ENCODE measurements at regions not wholly inside any gene's neighbourhood (a gene's known extent, or its start where the extent isn't known, plus 50 kb on each side); places are given as distances from the start of the nearest gene placed in this dataset.
"Not testable (repeated sequence)": the region's sequence is repeated elsewhere in the genome, so short reads cannot be mapped to it uniquely, and the experiment has no call there.

DNA sequence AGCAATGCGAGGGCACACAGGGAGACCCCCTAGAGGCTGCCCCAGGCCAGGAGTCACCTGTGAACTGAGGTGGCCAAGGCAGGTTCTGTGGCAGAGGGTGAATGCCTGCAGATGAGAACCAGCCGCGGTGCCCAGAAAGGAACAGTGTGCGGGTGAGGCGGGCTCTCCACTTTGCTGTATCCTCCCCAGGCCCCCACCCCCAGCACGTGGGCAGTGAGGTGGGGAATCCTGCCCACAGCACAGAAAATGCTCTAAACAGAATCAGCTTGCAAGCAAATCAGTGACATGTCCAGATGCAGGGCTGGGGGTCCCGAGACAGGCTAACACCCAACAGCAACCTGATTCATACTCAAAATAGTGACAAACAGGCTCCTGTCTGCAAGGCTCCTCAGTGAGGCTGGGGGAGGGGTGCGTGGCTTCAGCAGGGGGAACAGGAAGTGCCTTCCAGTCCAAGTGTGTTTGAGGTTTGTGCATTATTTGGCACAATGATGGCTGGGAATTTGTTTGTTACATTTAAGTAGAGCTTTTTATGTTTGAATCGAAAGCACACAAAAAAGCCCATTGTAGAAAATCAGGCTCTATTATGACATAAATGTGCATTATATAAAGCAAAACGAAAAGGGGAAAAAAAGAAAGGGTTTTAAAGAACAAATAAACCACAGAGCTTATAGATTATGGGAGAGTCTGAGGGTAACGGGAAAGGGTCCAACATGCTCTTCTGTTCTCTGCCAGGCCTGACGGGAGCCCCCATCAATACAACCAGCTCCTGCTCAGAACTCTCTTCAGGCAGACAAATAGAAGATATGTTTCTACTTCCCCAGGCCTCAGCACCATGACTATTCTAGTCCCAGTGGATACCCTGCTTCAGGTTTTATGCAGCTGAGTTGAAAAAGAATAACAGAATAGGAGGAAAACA is 201.3 kb downstream of the HSD17B3 start:
- intact Hi-C loops (cut with DNase I), result no loop called here
- no peak for DNase-seq
- 59 to 74% methylated on average over 12 of the region's 12 CpGs for WGBS, 2 donors

GRCh38 chr9:96090630-96091029 is 211.3 kb downstream of the HSD17B3 start:
- intact Hi-C loops (cut with DNase I); H3K36me3 ChIP-seq; H3K4me1 ChIP-seq; H3K27ac ChIP-seq; H3K9me3 ChIP-seq; DNase-seq; H3K27me3 ChIP-seq; H3K4me3 ChIP-seq (replicated peaks in 1 of 3): not testable (repeated sequence)
- 82 to 88% methylated on average over 2 of the region's 2 CpGs for WGBS, 2 donors

More for the DNA sequence above, 201.3 kb downstream of the HSD17B3 start:
- H3K4me3 ChIP-seq (replicated peaks in 1 of 3), result no peak overlapping the region
- no peaks in the 10 kb centered on the region for H3K9me3 ChIP-seq
- no peaks in the 10 kb centered on the region for H3K36me3 ChIP-seq
- no peaks in the 10 kb centered on the region for H3K27me3 ChIP-seq
- no peaks in the 10 kb centered on the region for H3K4me1 ChIP-seq
- no peak for TF ChIP-seq POLR2A (IDR thresholded peaks at IDR 0.05)
- TF ChIP-seq, protein P1, sequence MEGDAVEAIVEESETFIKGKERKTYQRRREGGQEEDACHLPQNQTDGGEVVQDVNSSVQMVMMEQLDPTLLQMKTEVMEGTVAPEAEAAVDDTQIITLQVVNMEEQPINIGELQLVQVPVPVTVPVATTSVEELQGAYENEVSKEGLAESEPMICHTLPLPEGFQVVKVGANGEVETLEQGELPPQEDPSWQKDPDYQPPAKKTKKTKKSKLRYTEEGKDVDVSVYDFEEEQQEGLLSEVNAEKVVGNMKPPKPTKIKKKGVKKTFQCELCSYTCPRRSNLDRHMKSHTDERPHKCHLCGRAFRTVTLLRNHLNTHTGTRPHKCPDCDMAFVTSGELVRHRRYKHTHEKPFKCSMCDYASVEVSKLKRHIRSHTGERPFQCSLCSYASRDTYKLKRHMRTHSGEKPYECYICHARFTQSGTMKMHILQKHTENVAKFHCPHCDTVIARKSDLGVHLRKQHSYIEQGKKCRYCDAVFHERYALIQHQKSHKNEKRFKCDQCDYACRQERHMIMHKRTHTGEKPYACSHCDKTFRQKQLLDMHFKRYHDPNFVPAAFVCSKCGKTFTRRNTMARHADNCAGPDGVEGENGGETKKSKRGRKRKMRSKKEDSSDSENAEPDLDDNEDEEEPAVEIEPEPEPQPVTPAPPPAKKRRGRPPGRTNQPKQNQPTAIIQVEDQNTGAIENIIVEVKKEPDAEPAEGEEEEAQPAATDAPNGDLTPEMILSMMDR (IDR thresholded peaks at IDR 0.05), result no peak
- H3K27ac ChIP-seq, result no peak overlapping the region

GRCh38 chr9:96089452-96090085 is 212.4 kb downstream of the HSD17B3 start:
- intact Hi-C loops (cut with DNase I), result no loop called here

DNA sequence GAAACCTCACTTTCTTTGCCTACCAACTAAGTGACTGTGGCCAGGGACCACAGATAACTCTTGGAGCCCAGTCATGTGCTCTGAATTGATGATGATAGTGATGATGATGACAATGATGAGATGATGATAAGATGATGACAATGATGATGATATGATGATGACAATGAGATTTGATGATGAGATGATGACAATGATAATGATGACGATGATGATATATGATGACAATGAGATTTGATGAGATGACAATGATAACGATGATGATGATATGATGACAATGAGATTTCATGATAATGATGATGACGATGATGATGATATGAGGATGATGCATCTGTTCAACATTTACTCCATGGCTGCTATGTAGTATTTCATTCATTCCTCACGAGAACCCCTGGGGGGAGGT is 213.0 kb downstream of the ERCC6L2 start:
- no peaks in the 10 kb centered on the region for H3K27me3 ChIP-seq
- peaks cover 0 to 19% of the 10 kb centered on the region in 2 donors for H3K4me1 ChIP-seq
- WGBS, 2 donors, result 77 to 95% methylated on average over 4 of the region's 4 CpGs
- H3K27ac ChIP-seq, result no peak overlapping the region
- no peak for DNase-seq
- H3K9me3 ChIP-seq, result no peaks in the 10 kb centered on the region
- H3K4me3 ChIP-seq (replicated peaks in 1 of 3), result no peak overlapping the region
- H3K36me3 ChIP-seq, result no peaks in the 10 kb centered on the region
- TF ChIP-seq, protein P1 (IDR thresholded peaks at IDR 0.05), result no peak
- no peak for TF ChIP-seq POLR2A (IDR thresholded peaks at IDR 0.05)
- intact Hi-C loops (cut with DNase I), result no loop called here

More at GRCh38 chr9:96089452-96090085, 212.4 kb downstream of the HSD17B3 start:
- Histone ChIP-seq H3K27me3 (no peaks in the 10 kb centered on the region), H3K27ac (no peak overlapping the region), H3K9me3 (no peaks in the 10 kb centered on the region), H3K4me3 (replicated peaks in 1 of 3) (no peak overlapping the region), H3K36me3 (no peaks in the 10 kb centered on the region), H3K4me1 (peaks cover 0 to 15% of the 10 kb centered on the region in 2 donors)
- DNase-seq, result no peak
- 71 to 89% methylated on average over 5 of the region's 5 CpGs for WGBS, 2 donors
- no peak for TF ChIP-seq POLR2A (IDR thresholded peaks at IDR 0.05)
- TF ChIP-seq, protein P1 (IDR thresholded peaks at IDR 0.05), result no peak

GRCh38 chr9:96087669-96088299 is 212.3 kb downstream of the ERCC6L2 start:
- 57 to 76% methylated on average over 10 of the region's 10 CpGs for WGBS, 2 donors
- intact Hi-C loops (cut with DNase I), result no loop called here
- no peak for DNase-seq

More at GRCh38 chr9:96087669-96088299, 212.3 kb downstream of the ERCC6L2 start:
- H3K4me1 ChIP-seq, result peaks cover 0 to 19% of the 10 kb centered on the region in 2 donors
- H3K36me3 ChIP-seq, result no peaks in the 10 kb centered on the region
- no peaks in the 10 kb centered on the region for H3K27me3 ChIP-seq
- no peak overlapping the region for H3K27ac ChIP-seq
- no peak overlapping the region for H3K4me3 ChIP-seq (replicated peaks in 1 of 3)
- H3K9me3 ChIP-seq, result no peaks in the 10 kb centered on the region
- TF ChIP-seq POLR2A (IDR thresholded peaks at IDR 0.05), result no peak
- TF ChIP-seq, protein P1 (IDR thresholded peaks at IDR 0.05), result no peak
